ENCODE measurements at regions not wholly inside any gene's neighbourhood (a gene's known extent, or its start where the extent isn't known, plus 50 kb on each side); places are given as distances from the start of the nearest gene placed in this dataset.

- H3K4me3 ChIP-seq (ENCODE audit: low read depth, low read length), result no peak overlapping the region
- no peak for TF ChIP-seq CTCF (IDR thresholded peaks at IDR 0.05; ENCODE audit: borderline replicate concordance, insufficient read depth, low read depth, low read length)
These were observed 66.3 kb upstream of the PUDP start for GRCh38 chrX:7214251-7214650.

- no peak for TF ChIP-seq CTCF (IDR thresholded peaks at IDR 0.05; ENCODE audit: borderline replicate concordance, insufficient read depth, low read depth, low read length)
- no peak overlapping the region for H3K4me3 ChIP-seq (ENCODE audit: low read depth, low read length)
These were observed 57.2 kb upstream of the PUDP start for GRCh38 chrX:7205037-7205577.

- H3K4me3 ChIP-seq (ENCODE audit: low read depth, low read length), result no peak overlapping the region
These were observed 56.7 kb upstream of the PUDP start for GRCh38 chrX:7204619-7205018.

GRCh38 chrX:7202206-7202605, 54.3 kb upstream of the PUDP start:
- TF ChIP-seq CTCF (IDR thresholded peaks at IDR 0.05; ENCODE audit: borderline replicate concordance, insufficient read depth, low read depth, low read length), result no peak

More at GRCh38 chrX:7204619-7205018, 56.7 kb upstream of the PUDP start:
- TF ChIP-seq CTCF (IDR thresholded peaks at IDR 0.05; ENCODE audit: borderline replicate concordance, insufficient read depth, low read depth, low read length), result no peak

GRCh38 chrX:7201496-7201895, 53.5 kb upstream of the PUDP start:
- no peak overlapping the region for H3K4me3 ChIP-seq (ENCODE audit: low read depth, low read length)
- no peak for TF ChIP-seq CTCF (IDR thresholded peaks at IDR 0.05; ENCODE audit: borderline replicate concordance, insufficient read depth, low read depth, low read length)

More at GRCh38 chrX:7202206-7202605, 54.3 kb upstream of the PUDP start:
- no peak overlapping the region for H3K4me3 ChIP-seq (ENCODE audit: low read depth, low read length)

- no peak overlapping the region for H3K4me3 ChIP-seq (ENCODE audit: low read depth, low read length)
- TF ChIP-seq CTCF (IDR thresholded peaks at IDR 0.05; ENCODE audit: borderline replicate concordance, insufficient read depth, low read depth, low read length), result no peak
These were observed 50.5 kb upstream of the PUDP start for GRCh38 chrX:7198499-7198898.

All from GM12875 (cell line).